IMR-90 (cell line): ENCODE measurements at regions not wholly inside any gene's neighbourhood (a gene's known extent, or its start where the extent isn't known, plus 50 kb on each side); places are given as distances from the start of the nearest gene placed in this dataset.

Experiments
- ATAC-seq: fragments of 200-7000 bp; cut with Tn5 transposase; 2 replicates; pipeline ENCODE4 v1.9.1; 2020; ENCODE audit warnings: low read depth, mild to moderate bottlenecking, moderate library complexity
- BruUV-seq: library from RNA; stranded (reverse); fragments of 400-500 nt; replicated peaks from 2 replicates; lab custom pipeline; 2021; lab: Mats Ljungman, UMichigan
- CTCF ChIA-PET: fragments of 300-600 bp; formaldehyde crosslinking; extraction: SDS; loops from one replicate; lab custom pipeline; 2021; ENCODE audit warnings: antibody characterized with exemption; lab: Yijun Ruan, JAX
- POLR2A ChIA-PET: fragments of 300-600 bp; sonication (Branson Sonifier 250); formaldehyde crosslinking; loops from one replicate; lab custom pipeline; 2022; ENCODE audit warnings: antibody characterized with exemption; ENCODE audit not compliant: unreplicated experiment; lab: Charles Lee
- DNase-seq: peaks from one replicate; pipeline ENCODE4 v3.0.0; 2013
- H2AFZ ChIP-seq: replicated peaks from 2 replicates; pipeline ENCODE3; 2013; ENCODE audit warnings: low read length, mild to moderate bottlenecking; ENCODE audit not compliant: poor library complexity
- H2AK5ac ChIP-seq: 2 replicates; pipeline ENCODE4 v1.6.1; 2013; ENCODE audit warnings: low read depth, low read length, inconsistent platforms
- H2AK9ac ChIP-seq: replicated peaks from 2 replicates; pipeline ENCODE3; 2013; ENCODE audit warnings: mild to moderate bottlenecking, low read depth, low read length, moderate library complexity; ENCODE audit not compliant: poor library complexity
- H2BK120ac ChIP-seq: 2 replicates; pipeline ENCODE4 v1.6.1; 2013; ENCODE audit warnings: low read depth, low read length, inconsistent platforms
- H2BK15ac ChIP-seq: 3 replicates; pipeline ENCODE4 v1.6.1; 2013; ENCODE audit warnings: low read depth, low read length, inconsistent platforms
- H2BK20ac ChIP-seq: 2 replicates; pipeline ENCODE4 v1.6.1; 2013; ENCODE audit warnings: low read depth, mild to moderate bottlenecking, inconsistent platforms, low read length, moderate library complexity
- H2BK5ac ChIP-seq: 2 replicates; pipeline ENCODE4 v1.6.1; 2013; ENCODE audit warnings: mild to moderate bottlenecking, low read depth, low read length, inconsistent platforms; ENCODE audit not compliant: poor library complexity, severe bottlenecking
- H3K14ac ChIP-seq: replicated peaks from 2 replicates; pipeline ENCODE4 v1.6.1; 2013; ENCODE audit warnings: low read depth, low read length, inconsistent platforms
- H3K18ac ChIP-seq: 2 replicates; pipeline ENCODE4 v1.6.1; 2013; ENCODE audit warnings: low read depth, low read length, control low read depth
- H3K23ac ChIP-seq: 2 replicates; pipeline ENCODE4 v1.6.1; 2013; ENCODE audit warnings: low read depth, low read length, inconsistent platforms
- H3K27ac ChIP-seq: 2 replicates; pipeline ENCODE4 v1.5.1; 2013; ENCODE audit warnings: mild to moderate bottlenecking, control low read depth, low read length; ENCODE audit not compliant: insufficient read depth
- H3K27me3 ChIP-seq: 2 replicates; pipeline ENCODE4 v1.6.1; 2013; ENCODE audit warnings: low read length; ENCODE audit not compliant: control insufficient read depth, insufficient read depth
- H3K36me3 ChIP-seq: 2 replicates; pipeline ENCODE4 v1.6.1; 2013; ENCODE audit warnings: low read length, mixed read lengths; ENCODE audit not compliant: control insufficient read depth, insufficient read depth
- H3K4ac ChIP-seq: 2 replicates; pipeline ENCODE4 v1.6.1; 2013; ENCODE audit warnings: low read depth, low read length, inconsistent platforms
- H3K4me1 ChIP-seq: 2 replicates; pipeline ENCODE4 v1.6.1; 2013; ENCODE audit warnings: low read length, mixed read lengths; ENCODE audit not compliant: control insufficient read depth, insufficient read depth
- H3K4me2 ChIP-seq: 2 replicates; pipeline ENCODE4 v1.6.1; 2013; ENCODE audit warnings: low read depth, mild to moderate bottlenecking, control low read depth, low read length, moderate library complexity
- H3K4me3 ChIP-seq: 2 replicates; pipeline ENCODE4 v1.5.1; 2013; ENCODE audit warnings: low read depth, mild to moderate bottlenecking, control low read depth, low read length, moderate library complexity; ENCODE audit not compliant: insufficient read depth
- H3K56ac ChIP-seq: 2 replicates; pipeline ENCODE4 v1.6.1; 2013; ENCODE audit warnings: low read length, inconsistent platforms; ENCODE audit not compliant: insufficient read depth; ENCODE audit errors: extremely low read depth
- H3K79me1 ChIP-seq, 2 experiments: 2 replicates each; pipeline ENCODE4 v1.6.1; 2013; ENCODE audit warnings: low read length in 2 of 2, inconsistent platforms in 1 of 2, low read depth in 1 of 2
- H3K9ac ChIP-seq: 2 replicates; pipeline ENCODE4 v1.6.1; 2013; ENCODE audit warnings: low read depth, low read length, control low read depth
- H3K9me1 ChIP-seq: 2 replicates; pipeline ENCODE4 v1.6.1; 2013; ENCODE audit warnings: low read length, inconsistent platforms; ENCODE audit not compliant: insufficient read depth
- H3K9me3 ChIP-seq: 2 replicates; pipeline ENCODE4 v1.6.1; 2013; ENCODE audit warnings: low read length; ENCODE audit not compliant: control insufficient read depth, insufficient read depth
- H4K20me1 ChIP-seq: 2 replicates; pipeline ENCODE4 v1.6.1; 2013; ENCODE audit warnings: low read length, inconsistent platforms; ENCODE audit not compliant: insufficient read depth
- H4K5ac ChIP-seq: 2 replicates; pipeline ENCODE4 v1.6.1; 2013; ENCODE audit warnings: mild to moderate bottlenecking, low read depth, low read length, control low read depth
- H4K8ac ChIP-seq, 2 experiments: 2 replicates each; pipeline ENCODE4 v1.6.1; 2013; ENCODE audit warnings: low read depth in 2 of 2, low read length in 2 of 2, control low read depth in 1 of 2, inconsistent platforms in 1 of 2
- H4K91ac ChIP-seq: 2 replicates; pipeline ENCODE4 v1.6.1; 2013; ENCODE audit warnings: low read depth, low read length, inconsistent platforms; ENCODE audit not compliant: insufficient read depth
- BHLHE40 ChIP-seq: fragments of 150-350 bp; IDR thresholded peaks from 2 replicates; pipeline ENCODE4 v1.6.1; 2016; ENCODE audit warnings: mild to moderate bottlenecking, low read depth, low read length
- CEBPB ChIP-seq: IDR thresholded peaks from 2 replicates; pipeline ENCODE4 v1.6.1; 2012; ENCODE audit warnings: low read depth, low read length, improper control_type of control experiment
- CHD1 ChIP-seq: IDR thresholded peaks from 2 replicates; pipeline ENCODE4 v1.6.1; 2012; ENCODE audit warnings: low read depth, low read length, improper control_type of control experiment
- FOS ChIP-seq: fragments of 150-350 bp; IDR thresholded peaks from 2 replicates; pipeline ENCODE4 v1.6.1; 2016; ENCODE audit warnings: low read depth, low read length
- MAFK ChIP-seq: IDR thresholded peaks from 2 replicates; pipeline ENCODE4 v1.6.1; 2012; ENCODE audit warnings: low read depth, low read length, improper control_type of control experiment
- MAZ ChIP-seq: IDR thresholded peaks from 2 replicates; pipeline ENCODE4 v1.6.1; 2012; ENCODE audit warnings: low read depth, mild to moderate bottlenecking, low read length, improper control_type of control experiment, moderate library complexity, borderline replicate concordance
- MXI1 ChIP-seq: IDR thresholded peaks from 2 replicates; pipeline ENCODE4 v1.6.1; 2012; ENCODE audit warnings: low read depth, mild to moderate bottlenecking, low read length, moderate library complexity, borderline replicate concordance
- NFE2L2 ChIP-seq: fragments of 150-350 bp; IDR thresholded peaks from 2 replicates; pipeline ENCODE4 v1.6.1; 2016; ENCODE audit warnings: low read depth, mild to moderate bottlenecking, low read length
- POLR2A ChIP-seq: IDR thresholded peaks from 2 replicates; pipeline ENCODE4 v1.6.1; 2012; ENCODE audit warnings: mild to moderate bottlenecking, low read depth, low read length
- RAD21 ChIP-seq: IDR thresholded peaks from 2 replicates; pipeline ENCODE4 v1.6.1; 2012; ENCODE audit warnings: low read length, improper control_type of control experiment
- RCOR1 ChIP-seq: IDR thresholded peaks from 2 replicates; pipeline ENCODE4 v1.6.1; 2012; ENCODE audit warnings: mild to moderate bottlenecking, low read length, improper control_type of control experiment; ENCODE audit not compliant: insufficient replicate concordance
- RFX5 ChIP-seq: IDR thresholded peaks from 2 replicates; pipeline ENCODE4 v1.8.0; 2012; ENCODE audit warnings: low read depth, mild to moderate bottlenecking, low read length, moderate library complexity
- SMC3 ChIP-seq: fragments of 150-350 bp; IDR thresholded peaks from 2 replicates; pipeline ENCODE4 v1.6.1; 2016; ENCODE audit warnings: low read depth, mild to moderate bottlenecking, antibody characterized with exemption, low read length, moderate library complexity
- dilution Hi-C: fragments of 300-500 bp; cut with HindIII; formaldehyde crosslinking; loops from one replicate; pipeline ENCODE4 v1.14.3; 2018; ENCODE audit warnings: low sequenced_read_pairs; ENCODE audit not compliant: unreplicated experiment
- in situ Hi-C: fragments of 300-500 bp; cut with MboI; formaldehyde crosslinking; loops from 3 replicates; pipeline ENCODE4 v1.14.3; 2019; ENCODE audit warnings: low sequenced_read_pairs, inconsistent platforms, mixed read lengths
- intact Hi-C: fragments of 100-400 bp; cut with micrococcal nuclease; formaldehyde crosslinking; loops from 2 replicates; pipeline ENCODE4 v1.10.0; 2022
- TF ChIP-seq, protein P1 (sequence below): fragments of 150-350 bp; IDR thresholded peaks from 2 replicates; pipeline ENCODE4 v1.6.1; 2016; ENCODE audit warnings: low read depth, mild to moderate bottlenecking, low read length, moderate library complexity, borderline replicate concordance
- TF ChIP-seq, protein P2 (sequence below): fragments of 150-350 bp; IDR thresholded peaks from 2 replicates; pipeline ENCODE4 v1.6.1; 2017; ENCODE audit warnings: mild to moderate bottlenecking, antibody characterized with exemption, low read length, low read depth
- TF ChIP-seq, protein P3 (sequence below): conservative IDR thresholded peaks from 2 replicates; pipeline ENCODE4 v1.5.1; 2012; ENCODE audit warnings: mild to moderate bottlenecking, low read depth, low read length, improper control_type of control experiment

DNA sequence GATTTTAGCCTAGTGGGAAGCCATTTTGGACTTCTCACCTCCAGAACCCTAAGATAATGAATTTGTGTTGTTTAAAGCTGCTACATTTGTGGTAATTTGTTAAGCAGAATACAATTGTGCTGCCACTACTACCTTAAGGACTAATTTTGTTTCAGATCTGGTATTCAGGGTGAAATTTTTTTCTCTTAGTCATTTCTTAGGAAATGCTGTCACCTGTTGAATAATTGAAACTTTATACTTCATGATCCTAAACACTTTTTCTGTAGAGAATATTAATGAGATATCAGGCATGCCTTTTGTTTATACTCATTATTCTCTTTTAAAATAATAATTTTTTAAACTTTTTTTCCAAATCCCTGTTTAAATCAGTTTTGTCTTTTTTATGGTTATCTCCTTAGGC lies 246.8 kb downstream of the TGFB2 start:
- no peak overlapping the region for H3K27ac ChIP-seq
- intact Hi-C loops: no loop called here
- no peak for ATAC-seq

More for the DNA sequence above, 246.8 kb downstream of the TGFB2 start:
- H2BK120ac ChIP-seq: no peak overlapping the region
- H3K4me3 ChIP-seq: no peak overlapping the region
- H2AK9ac ChIP-seq: no peak overlapping the region
- H3K4me1 ChIP-seq: peaks cover 3% of the 10 kb centered on the region; the same call in 1 of the 2 replicates
- ChIA-PET CTCF (no interaction called here), POLR2A (no interaction called here)
- dilution Hi-C loops (no loop called here), in situ Hi-C loops (no loop called here)
- no peaks in the 10 kb centered on the region for H3K27me3 ChIP-seq
- H3K36me3 ChIP-seq: no peaks in the 10 kb centered on the region
- BruUV-seq: no TSS peak
- H4K5ac ChIP-seq: no peak overlapping the region
- H3K79me1 ChIP-seq: no peaks in the 10 kb centered on the region
- no peak overlapping the region for H3K4me2 ChIP-seq
- no peak overlapping the region for H3K23ac ChIP-seq
- H3K9me3 ChIP-seq: peaks cover 3% of the 10 kb centered on the region
- H3K18ac ChIP-seq: no peak overlapping the region
- H2BK15ac ChIP-seq: no peak overlapping the region
- H3K56ac ChIP-seq: no peak overlapping the region
- no peak for TF ChIP-seq MAFK
- TF ChIP-seq FOS: no peak
- TF ChIP-seq, protein P1, sequence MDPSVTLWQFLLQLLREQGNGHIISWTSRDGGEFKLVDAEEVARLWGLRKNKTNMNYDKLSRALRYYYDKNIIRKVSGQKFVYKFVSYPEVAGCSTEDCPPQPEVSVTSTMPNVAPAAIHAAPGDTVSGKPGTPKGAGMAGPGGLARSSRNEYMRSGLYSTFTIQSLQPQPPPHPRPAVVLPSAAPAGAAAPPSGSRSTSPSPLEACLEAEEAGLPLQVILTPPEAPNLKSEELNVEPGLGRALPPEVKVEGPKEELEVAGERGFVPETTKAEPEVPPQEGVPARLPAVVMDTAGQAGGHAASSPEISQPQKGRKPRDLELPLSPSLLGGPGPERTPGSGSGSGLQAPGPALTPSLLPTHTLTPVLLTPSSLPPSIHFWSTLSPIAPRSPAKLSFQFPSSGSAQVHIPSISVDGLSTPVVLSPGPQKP: no peak
- TF ChIP-seq RFX5: no peak
- TF ChIP-seq CEBPB: no peak
- no peak for TF ChIP-seq BHLHE40
- no peak for TF ChIP-seq NFE2L2
- no peak for TF ChIP-seq RCOR1
- TF ChIP-seq, protein P2, sequence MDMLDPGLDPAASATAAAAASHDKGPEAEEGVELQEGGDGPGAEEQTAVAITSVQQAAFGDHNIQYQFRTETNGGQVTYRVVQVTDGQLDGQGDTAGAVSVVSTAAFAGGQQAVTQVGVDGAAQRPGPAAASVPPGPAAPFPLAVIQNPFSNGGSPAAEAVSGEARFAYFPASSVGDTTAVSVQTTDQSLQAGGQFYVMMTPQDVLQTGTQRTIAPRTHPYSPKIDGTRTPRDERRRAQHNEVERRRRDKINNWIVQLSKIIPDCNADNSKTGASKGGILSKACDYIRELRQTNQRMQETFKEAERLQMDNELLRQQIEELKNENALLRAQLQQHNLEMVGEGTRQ: no peak
- TF ChIP-seq, protein P3, sequence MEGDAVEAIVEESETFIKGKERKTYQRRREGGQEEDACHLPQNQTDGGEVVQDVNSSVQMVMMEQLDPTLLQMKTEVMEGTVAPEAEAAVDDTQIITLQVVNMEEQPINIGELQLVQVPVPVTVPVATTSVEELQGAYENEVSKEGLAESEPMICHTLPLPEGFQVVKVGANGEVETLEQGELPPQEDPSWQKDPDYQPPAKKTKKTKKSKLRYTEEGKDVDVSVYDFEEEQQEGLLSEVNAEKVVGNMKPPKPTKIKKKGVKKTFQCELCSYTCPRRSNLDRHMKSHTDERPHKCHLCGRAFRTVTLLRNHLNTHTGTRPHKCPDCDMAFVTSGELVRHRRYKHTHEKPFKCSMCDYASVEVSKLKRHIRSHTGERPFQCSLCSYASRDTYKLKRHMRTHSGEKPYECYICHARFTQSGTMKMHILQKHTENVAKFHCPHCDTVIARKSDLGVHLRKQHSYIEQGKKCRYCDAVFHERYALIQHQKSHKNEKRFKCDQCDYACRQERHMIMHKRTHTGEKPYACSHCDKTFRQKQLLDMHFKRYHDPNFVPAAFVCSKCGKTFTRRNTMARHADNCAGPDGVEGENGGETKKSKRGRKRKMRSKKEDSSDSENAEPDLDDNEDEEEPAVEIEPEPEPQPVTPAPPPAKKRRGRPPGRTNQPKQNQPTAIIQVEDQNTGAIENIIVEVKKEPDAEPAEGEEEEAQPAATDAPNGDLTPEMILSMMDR: no peak
- TF ChIP-seq POLR2A: no peak
- no peak for TF ChIP-seq MAZ
- TF ChIP-seq RAD21: no peak
- TF ChIP-seq CHD1: no peak
- no peak for TF ChIP-seq SMC3
- no peak for TF ChIP-seq MXI1
- no peak overlapping the region for H4K91ac ChIP-seq
- no peak overlapping the region for H2BK20ac ChIP-seq
- H2BK5ac ChIP-seq: no peak overlapping the region
- H4K20me1 ChIP-seq: no peaks in the 10 kb centered on the region
- H2AFZ ChIP-seq: no peak overlapping the region
- H3K9ac ChIP-seq: no peak overlapping the region
- H3K14ac ChIP-seq: no peak overlapping the region
- DNase-seq: no peak
- no peaks in the 10 kb centered on the region; the same call in 1 of the 2 replicates for H3K9me1 ChIP-seq
- H4K8ac ChIP-seq: no peak overlapping the region
- no peak overlapping the region for H2AK5ac ChIP-seq
- H3K4ac ChIP-seq: no peak overlapping the region
